Fibroblast of the aortic adventitia (primary cell): ENCODE measurements at regions not wholly inside any gene's neighbourhood (a gene's known extent, or its start where the extent isn't known, plus 50 kb on each side); places are given as distances from the start of the nearest gene placed in this dataset.

Experiments
- DNase-seq: peaks from one replicate; pipeline ENCODE4 v3.0.0-alpha.2; 2010; ENCODE audit warnings: low read depth
- H3K4me3 ChIP-seq: 2 replicates; pipeline ENCODE4 v1.5.1; 2011; ENCODE audit warnings: low read depth, mild to moderate bottlenecking, control low read depth, low read length, moderate library complexity
- CTCF ChIP-seq: IDR thresholded peaks from 2 replicates; pipeline ENCODE4 v1.5.1; 2011; ENCODE audit warnings: mild to moderate bottlenecking, low read length, control low read depth, inconsistent platforms; ENCODE audit not compliant: insufficient read depth

- no peak overlapping the region for H3K4me3 ChIP-seq
- DNase-seq, result no peak
- no peak for TF ChIP-seq CTCF
Measured at GRCh38 chr5:1744393-1745122, 55.1 kb downstream of the MRPL36 start.

- DNase-seq, result no peak
- no peak for TF ChIP-seq CTCF
- no peak overlapping the region for H3K4me3 ChIP-seq
Measured at GRCh38 chr5:1743769-1744085, 55.9 kb downstream of the MRPL36 start.

GRCh38 chr5:1743061-1743768, 56.4 kb downstream of the MRPL36 start:
- H3K4me3 ChIP-seq, result no peak overlapping the region
- no peak for TF ChIP-seq CTCF
- no peak for DNase-seq

- TF ChIP-seq CTCF, result peak; percentile 62
- no peak overlapping the region for H3K4me3 ChIP-seq
- peak; percentile 24 for DNase-seq
Measured at GRCh38 chr5:1737790-1738405, 61.7 kb downstream of the MRPL36 start.

- no peak for DNase-seq
- no peak overlapping the region for H3K4me3 ChIP-seq
- TF ChIP-seq CTCF, result no peak
Measured at GRCh38 chr5:1736889-1737711, 62.5 kb downstream of the MRPL36 start.

- no peak for TF ChIP-seq CTCF
- no peak overlapping the region for H3K4me3 ChIP-seq
- no peak for DNase-seq
Measured at GRCh38 chr5:1736065-1736464, 63.6 kb downstream of the MRPL36 start.
